ENCODE measurements at regions not wholly inside any gene's neighbourhood (a gene's known extent, or its start where the extent isn't known, plus 50 kb on each side); places are given as distances from the start of the nearest gene placed in this dataset.
"Not testable (repeated sequence)": the region's sequence is repeated elsewhere in the genome, so short reads cannot be mapped to it uniquely, and the experiment has no call there.

DNA sequence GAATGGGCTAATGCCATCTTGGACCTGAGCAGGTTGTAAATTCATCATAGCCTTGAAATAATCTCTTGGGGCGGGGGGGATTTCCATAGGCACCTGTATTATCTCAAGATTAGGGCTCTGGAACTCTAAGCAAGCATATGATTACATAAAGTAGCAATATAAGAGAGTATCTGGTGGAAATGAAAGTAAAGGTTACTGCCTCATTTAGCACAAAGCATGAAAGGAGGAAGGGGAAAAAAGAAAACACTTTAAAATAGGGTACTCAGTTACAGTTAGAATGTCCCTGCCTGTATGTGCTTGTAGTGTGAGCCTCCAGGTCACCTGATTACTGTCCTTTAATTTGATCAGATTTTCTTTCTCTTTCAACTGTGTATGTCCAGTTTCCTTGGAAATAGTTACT lies 1079.7 kb upstream of the CDH18 start:
- no peak for DNase-seq (ENCODE audit: low read depth, low spot score)

DNA sequence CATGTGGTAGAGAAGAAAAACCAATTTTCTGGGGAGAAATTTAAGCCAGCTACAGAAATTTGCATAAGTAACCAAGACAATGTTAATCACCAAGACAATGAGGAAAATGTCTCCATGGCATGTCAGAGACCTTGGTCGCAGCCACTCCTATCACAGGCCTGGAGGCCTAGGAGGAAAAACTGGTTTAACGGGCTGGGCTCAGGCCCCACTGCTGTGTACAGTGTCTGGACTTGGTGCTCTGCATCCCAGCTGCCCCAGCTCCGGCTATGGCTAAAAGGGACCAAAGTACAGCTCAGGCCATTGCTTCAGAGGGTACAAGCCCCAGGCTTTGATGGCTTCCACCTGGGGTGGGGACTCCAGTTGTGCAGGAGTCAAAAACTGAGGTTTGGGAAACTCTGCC lies 1075.1 kb upstream of the CDH18 start:
- DNase-seq (ENCODE audit: low read depth, low spot score) = no peak

DNA sequence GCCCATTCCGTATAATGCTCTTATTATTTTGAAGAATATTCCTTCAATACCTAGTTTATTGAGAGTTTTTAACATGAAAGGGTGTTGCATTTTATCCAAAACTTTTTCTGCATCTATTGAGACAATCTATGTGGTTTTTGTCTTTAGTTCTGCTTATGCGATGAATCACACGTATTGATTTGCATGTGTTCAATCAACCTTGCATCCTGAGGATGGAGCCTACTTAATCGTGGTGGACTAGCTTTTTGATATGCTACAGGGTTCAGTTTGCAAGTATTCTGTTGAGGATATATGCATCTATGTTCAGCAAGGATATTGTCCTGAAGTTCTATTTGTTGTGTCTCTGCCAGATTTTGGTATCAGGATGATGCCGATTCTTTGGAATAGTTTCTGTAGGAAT lies 1070.3 kb upstream of the CDH18 start:
- no peak for DNase-seq (ENCODE audit: low read depth, low spot score)

DNA sequence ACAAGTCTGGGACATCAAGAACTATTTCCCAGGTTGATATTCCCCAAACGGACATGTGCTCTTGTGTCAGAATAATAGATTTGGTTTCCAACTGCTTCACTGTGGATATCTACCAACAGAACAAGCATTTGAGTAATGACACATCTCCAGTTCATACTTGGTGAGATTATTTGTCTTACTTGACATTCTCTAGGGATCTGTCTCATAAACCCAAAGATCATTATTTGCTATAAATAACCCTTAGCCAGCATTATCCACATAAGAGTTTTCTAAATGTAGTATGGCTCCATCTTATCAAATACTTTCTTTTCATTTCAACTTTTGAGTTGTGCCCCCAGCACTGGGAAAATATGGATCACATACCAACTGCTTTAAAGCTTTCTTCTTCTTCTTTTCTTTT lies 1063.9 kb upstream of the CDH18 start:
- no peak for DNase-seq (ENCODE audit: low read depth, low spot score)

DNA sequence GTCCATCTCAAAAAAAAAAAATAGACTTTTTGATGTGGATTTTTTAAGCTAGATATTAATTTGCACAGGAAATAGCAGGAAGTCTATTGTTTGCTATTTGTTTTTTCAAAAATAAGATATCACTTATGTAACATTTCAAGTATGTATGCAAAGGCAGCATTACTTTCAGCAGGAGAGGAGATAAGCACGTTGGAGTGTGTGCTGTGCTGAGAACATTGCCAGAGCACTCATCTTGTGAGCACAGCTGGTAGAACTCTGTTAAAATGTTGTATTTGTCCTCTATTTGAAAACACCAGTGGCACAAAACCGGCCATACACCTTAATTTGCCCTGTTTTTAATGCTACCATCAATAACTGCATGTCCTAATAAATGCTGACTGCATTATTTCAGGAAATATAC lies 1061.9 kb upstream of the CDH18 start:
- no peak for DNase-seq (ENCODE audit: low read depth, low spot score)

DNA sequence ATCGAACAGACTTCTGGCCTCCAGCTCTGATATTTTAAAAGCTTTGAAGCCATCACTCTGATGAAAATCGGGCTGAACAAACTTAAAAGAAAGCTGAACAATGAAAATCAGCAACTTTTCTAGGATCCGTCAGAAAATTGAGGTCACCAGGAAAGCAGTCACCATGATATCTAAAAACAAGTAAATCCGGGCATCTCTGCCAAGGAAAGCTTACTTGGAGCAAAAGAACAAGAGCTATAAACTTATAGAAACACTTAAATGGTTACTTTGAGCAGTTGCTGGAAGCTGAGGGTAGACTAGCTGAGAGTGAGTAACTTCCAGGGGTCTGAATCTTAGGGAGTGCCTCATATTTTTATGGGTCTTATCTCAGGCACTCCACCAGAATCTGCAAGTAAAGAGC lies 1043.0 kb upstream of the CDH18 start:
- DNase-seq (ENCODE audit: low read depth, low spot score) = no peak

DNA sequence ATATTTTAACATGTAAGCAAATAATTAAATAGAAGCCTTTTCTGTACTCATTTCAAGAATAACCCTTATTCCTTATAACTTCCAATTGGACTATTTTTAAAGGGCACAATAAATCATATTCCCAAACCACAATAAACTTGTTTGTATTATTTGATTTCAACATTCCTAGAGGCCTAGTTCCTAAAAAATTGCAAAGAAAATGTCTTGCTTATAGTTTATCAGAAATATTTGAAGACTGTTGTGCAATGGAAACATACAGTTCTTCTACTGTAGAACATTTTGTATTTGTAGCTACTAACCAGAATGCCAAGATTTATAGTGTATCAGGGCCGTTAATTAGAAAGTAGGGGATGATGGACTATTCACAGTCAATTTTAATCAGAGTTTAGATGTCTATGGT lies 1037.0 kb upstream of the CDH18 start:
- no peak for DNase-seq (ENCODE audit: low read depth, low spot score)

DNA sequence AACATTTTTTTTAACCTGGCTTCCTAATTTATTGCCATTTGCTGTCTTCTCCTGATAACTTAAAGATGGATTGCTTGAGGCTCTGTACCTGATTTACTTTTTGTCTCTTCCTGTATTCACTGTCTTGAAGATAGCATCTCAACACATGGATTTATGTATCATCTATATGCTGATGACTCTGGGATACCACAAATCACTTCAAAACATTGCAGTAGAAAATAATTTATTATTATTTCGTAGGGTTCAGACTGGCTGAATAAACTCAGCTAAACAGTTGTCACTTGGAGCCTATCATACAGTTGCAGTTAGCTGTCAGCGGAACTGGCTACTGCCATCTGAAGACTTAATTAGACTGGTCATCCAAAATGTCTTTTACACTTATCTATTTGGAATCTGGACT lies 1025.2 kb upstream of the CDH18 start:
- DNase-seq (ENCODE audit: low read depth, low spot score) = no peak

DNA sequence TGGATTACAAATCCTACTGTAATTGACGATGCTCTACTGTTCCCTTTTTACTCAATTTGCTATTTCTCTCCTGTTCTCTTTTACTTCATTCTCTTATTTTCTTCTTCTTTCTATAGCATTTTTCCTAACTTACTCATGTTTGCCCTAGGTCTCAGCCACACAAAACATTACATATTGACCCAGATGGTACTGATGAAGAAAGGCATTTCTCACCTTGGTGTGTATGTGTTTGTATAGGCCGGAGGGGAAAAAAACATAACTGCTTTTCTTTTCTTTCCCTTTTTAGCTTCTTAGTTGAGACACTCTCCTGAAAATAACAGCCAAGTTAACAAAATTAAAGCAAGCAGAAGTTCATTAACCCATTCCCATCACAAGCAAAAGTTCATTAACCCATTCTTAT lies 1019.8 kb upstream of the CDH18 start:
- no peak for DNase-seq (ENCODE audit: low read depth, low spot score)

DNA sequence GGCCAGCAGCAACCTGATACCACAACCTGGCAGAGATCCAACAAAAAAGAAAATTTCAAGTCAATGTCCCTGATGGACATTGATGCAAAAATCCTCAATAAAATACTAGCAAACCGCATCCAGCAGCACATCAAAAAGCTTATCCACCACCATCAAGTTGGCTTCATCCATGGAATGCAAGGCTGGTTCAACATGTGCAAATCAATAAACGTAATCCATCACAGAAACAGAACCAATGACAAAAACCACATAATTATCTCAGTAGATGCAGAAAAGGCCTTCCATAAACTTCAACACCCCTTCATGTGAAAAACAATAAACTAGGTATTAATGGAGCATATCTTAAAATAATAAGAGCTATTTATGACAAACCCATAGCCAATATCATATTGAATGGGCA lies 1000.9 kb upstream of the CDH18 start:
- not testable (repeated sequence) for DNase-seq (ENCODE audit: low read depth, low spot score)

DNA sequence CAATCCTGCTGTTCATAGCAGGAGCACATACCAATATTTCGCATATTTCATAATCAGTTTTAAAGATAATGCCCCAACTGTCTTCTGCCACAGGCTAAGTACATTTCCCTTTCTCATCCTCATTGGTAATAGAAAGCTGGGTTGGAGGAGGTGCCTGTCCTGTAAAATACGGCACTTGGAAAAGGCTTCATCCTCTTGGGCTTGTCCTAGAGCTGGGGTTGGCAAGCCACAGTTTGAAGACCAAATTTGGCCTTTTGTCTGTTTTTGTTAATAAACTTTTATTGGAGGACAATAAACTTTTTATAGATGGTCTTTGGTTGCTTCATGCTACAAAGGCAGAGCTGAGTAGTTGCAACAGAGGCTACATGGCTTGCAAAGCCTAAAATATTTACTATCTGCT lies 997.8 kb upstream of the CDH18 start:
- no peak for DNase-seq (ENCODE audit: low read depth, low spot score)

DNA sequence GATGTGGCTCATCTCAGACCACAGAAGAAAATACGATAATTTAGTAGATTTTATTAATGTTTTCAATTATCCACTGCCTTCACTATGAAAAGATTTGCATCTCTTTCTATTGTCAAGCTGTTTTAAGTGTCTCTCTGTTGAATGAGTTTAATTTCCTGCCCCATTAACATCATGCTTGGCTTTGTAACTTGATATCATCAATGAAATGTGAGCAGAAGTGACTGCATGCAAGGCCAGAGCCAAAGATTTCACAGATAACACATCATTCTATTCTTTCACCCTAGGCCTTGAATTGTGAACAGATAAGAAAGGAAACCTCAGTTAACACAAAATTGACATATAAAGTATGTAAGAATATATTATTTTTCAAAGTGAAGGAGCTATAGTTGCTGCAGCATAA lies 986.4 kb upstream of the CDH18 start:
- DNase-seq (ENCODE audit: low read depth, low spot score) = no peak

DNA sequence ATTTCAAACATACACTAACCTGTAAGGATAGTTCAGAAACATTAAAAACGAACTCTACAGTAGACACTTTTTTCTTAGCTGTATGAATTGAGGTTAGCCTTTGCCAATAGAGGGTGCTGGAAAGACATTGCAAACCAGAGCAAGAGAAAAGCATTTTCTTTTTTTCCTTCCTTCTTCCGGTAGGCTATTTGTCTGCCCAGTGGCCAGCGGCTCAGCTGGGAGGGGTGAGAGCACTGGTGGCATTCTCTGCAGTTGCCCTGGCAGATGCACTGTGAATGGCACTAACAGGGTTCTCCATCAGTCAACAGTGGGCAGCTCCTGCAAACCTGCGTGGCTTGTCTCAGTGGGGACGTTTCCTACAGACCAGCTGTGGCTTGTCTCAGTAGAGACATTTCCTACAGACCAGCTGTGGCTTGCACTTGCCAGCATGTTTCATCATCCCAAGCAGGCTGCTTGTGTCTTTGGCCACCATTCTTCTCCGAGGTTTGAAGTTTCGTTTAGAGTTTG lies 984.5 kb upstream of the CDH18 start:
- peak; percentile 7 for DNase-seq (ENCODE audit: low read depth, low spot score)

DNA sequence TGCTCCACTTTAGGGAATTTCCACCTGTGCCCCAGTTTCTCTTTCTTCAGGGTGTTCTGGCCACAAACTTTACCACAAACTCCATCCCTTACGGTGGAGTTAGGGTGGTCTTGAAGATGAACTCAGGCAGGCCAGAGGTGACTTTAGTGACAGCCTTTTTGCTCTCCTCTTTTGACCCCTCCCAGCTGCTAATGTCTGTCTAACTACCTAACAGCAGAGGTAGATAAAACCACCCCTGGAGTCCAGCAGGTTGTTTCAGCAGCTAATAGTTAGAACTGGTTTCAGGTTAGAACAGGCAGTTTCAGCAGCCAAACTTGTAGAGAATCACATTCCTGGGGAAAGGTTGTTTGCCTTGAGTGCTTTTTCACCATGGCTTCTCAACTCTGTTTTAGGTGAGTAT lies 971.3 kb upstream of the CDH18 start:
- DNase-seq (ENCODE audit: low read depth, low spot score) = no peak

DNA sequence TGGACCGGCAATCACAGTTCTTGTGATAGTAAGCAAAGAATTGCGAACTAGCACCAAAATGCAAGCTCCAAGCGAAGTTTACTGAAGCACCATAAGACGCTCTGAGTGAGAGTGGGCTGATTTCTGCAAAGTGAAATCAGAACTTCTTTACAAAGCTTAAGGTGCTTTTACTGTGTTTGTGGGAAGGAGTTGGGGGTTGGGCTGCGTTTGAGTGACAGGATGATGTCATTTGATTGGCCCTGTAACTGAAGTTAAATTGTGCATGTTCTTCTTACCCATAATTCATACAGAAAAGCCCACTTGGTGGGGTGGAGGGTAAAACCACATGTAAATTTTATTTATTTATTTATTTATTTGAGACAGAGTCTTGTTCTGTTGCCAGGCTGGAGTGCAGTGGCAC lies 970.6 kb upstream of the CDH18 start:
- no peak for DNase-seq (ENCODE audit: low read depth, low spot score)

DNA sequence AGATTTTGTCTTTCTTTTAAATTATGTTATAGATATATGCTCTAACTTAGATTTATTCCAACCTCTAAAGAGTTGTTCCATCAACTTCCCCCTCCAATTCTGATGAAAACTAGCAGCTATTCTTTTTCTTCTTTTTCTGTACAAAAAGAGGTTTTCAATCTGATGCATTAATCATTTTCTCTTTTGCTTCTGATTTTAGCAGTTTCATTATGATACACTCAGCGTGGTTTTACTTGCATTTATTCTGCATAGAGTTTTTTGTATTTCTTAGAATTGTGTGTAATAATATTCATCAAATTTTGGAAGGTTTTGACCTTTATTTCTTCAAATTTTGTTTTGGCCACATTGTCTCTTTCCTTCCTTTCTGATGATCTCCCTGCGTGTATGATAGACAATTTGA lies 968.1 kb upstream of the CDH18 start:
- no peak for DNase-seq (ENCODE audit: low read depth, low spot score)

DNA sequence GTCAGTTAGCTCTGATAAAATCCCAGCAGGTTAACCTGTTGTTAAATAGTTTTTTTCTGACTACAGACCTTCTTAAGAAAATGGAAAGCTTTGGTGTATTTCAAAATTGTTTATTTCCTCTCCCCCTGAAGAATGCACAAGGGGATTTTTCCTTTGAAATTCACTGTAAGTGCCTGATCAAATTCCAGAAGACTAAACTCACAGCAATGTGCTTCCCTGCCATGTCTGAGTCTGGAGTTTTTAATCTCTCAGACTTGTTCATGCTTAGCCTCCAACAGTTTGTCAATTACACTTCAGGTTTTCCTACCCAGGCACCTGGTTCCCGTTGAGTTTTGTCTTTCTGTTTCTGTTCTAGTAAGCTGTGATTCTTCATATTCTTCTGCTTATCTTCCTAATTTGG lies 961.6 kb upstream of the CDH18 start:
- DNase-seq (ENCODE audit: low read depth, low spot score) = peak; percentile 2

DNA sequence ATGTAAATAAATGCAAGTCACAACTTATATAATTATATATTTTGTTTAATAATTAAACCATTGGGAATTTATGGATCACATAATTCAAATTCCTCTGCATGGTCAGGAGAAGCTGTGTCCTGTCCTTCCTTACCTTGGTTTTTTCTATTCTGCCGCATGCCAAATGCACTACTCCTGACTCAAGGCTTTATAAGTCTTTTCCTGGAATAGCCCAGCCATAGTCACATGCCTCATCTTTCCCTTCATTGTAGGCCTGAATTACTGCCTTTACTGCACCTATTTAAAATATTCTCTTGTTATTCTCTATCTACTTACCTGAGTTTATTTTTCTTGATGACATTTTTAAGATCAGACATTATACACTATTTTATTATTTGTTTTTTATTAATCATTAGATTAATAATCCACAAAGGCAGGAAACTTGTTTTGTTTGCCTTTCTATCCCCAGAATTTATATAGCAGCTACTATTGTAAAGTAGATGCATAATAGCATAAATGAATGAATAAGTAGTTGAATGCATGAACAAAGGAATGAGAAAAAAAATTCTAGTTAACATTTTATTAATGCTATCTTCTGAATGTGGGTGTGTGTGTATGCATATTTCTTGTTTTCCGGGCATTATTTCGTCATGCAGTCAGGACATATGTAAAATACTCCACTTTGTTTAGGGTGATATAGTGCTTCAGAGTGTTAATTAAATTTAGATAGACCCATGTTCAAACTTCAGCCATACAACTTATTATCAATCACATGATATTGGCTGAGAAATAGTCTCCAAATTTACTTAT lies 955.4 kb upstream of the CDH18 start:
- not testable (repeated sequence) for DNase-seq (ENCODE audit: low read depth, low spot score)

DNA sequence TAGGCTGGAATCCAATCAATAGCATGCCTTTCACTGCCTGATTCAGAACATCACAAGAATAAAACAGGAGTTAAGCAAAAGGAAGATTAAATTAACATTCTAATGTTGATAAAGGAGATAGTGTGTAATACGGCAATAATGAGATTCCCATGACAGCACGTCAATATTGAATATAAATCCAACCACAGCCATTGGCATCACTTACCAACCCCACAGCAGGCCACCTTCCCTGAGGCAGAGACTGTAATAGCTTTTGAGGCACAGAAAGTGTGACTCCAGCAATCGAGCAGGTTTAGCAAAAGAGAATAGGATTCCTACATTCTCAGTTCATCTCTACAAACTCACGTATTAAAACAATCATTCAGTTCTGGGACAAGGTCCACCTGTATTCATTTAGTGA lies 954.6 kb upstream of the CDH18 start:
- not testable (repeated sequence) for DNase-seq (ENCODE audit: low read depth, low spot score)

DNA sequence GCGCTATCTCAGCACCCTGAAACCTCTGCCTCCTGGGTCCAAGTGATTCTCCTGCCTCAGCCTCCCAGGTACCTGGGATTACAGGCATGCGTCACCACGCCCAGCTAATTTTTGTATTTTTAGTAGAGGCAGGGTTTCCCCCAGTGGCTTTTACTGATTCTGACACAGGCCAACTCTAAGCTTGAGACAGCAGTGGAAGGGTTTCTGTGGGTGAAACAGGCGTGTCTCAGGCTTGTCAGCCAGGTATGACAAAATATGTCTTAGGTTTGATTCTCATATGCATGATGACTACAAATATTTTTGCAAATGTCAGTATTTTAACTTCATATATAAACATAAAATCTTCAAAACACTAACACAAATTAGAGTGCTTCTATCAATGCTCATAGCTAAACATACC lies 952.8 kb upstream of the CDH18 start:
- DNase-seq (ENCODE audit: low read depth, low spot score) = not testable (repeated sequence)

DNA sequence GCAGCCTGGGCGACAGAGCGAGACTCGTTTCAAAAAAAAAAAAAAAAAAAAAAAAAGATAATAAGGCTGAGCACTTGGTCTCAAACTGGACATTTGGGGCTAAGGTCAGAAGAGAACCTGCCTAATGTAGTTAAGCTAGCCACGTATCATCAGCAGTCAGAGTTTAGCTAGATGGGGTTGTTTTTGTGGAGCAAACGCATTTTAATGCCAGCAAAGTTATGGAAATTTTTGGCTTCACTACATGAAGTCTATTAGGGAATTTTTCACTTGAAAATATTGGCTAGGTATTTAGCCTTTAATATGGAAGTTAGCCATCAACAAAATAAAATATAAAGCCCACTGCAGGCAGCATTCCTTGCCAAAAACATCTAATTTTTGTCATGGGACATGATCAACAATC lies 902.9 kb upstream of the CDH18 start:
- DNase-seq (ENCODE audit: low read depth, low spot score) = not testable (repeated sequence)

DNA sequence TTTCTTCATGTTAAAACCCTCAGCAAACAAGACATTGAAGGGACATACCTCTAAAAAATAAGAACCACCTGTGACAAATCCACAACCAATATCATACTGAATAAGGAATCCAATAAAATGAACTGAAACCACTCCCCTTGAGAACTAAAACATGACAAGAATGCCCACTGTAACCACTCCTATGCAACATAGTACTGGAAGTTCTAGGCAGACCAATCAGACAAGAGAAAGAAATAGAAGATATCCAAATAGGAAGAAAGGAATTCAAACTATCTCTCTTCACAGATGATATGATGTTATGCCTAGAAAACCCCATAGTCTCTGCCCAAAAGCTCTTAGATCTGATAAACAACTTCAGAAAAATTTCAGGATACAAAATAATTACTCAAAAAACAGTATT lies 887.7 kb upstream of the CDH18 start:
- DNase-seq (ENCODE audit: low read depth, low spot score) = not testable (repeated sequence)

DNA sequence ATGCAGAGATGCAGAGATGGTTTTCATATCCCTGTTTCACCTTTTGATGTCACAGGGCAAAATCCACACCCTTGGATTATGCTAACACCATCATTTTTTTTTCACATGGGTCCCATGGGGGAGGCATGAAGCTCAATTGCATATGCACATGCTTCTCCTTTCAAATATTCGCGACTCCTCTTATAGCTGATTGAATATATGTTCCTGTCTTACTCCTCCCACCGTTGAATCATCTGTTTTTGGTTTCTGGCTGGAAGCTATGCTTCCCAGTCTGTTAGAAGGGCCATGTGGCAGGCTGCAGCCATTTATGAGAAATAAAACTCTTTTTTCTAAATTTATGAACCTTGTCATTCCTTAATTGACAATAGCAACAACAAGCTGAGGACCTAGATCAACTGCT lies 877.9 kb upstream of the CDH18 start:
- not testable (repeated sequence) for DNase-seq (ENCODE audit: low read depth, low spot score)

DNA sequence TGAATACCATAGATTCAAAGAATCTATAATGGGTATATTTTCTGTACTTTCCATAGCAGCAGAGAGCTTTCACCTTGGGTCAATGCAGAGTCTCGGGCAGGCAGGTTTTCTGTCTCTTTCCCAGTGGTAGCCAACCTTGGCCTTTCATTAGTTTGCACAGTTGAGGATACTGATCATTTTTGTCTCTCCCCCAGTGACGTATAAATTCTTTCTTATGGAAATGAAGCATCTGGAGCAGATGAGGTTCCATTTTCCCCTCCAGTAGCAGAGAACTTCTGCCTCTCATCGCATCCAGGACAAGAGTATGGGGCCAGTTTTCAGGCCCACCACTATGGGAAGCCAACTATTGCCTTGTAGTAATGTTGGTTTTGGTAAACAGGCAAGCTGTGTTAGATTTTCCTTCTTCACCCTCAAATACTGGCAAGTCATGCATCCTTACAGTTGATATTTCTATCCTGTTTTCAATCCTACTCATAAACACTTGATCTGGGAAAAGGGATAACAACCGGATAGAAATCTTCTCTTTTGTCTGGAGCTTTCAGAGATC lies 845.2 kb upstream of the CDH18 start:
- DNase-seq (ENCODE audit: low read depth, low spot score) = no peak
